ENCODE measurements at regions not wholly inside any gene's neighbourhood (a gene's known extent, or its start where the extent isn't known, plus 50 kb on each side); places are given as distances from the start of the nearest gene placed in this dataset.

DNA sequence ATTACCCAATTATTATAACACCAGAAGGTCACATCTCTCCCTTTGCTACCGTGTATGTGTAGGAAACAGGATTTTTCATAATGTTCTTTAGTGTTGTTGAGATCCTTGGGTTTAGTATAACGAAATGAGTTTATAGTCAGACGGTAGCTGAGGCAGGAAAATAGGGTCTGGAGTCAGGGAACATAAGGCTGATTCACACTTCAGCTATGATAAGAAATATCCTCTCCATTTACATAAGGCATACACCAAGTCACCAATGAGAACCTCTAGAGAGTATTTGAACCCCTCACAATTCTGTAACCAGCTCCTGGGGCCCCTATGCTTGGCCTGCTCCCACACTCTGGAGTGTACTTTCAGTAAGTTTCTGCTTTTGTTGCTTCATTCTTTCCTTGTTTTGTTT is 58.9 kb upstream of the ANKH start:
- no peak for TF ChIP-seq ZBED1 (IDR thresholded peaks at IDR 0.05; ENCODE audit: borderline replicate concordance)
- TF ChIP-seq, protein P1, sequence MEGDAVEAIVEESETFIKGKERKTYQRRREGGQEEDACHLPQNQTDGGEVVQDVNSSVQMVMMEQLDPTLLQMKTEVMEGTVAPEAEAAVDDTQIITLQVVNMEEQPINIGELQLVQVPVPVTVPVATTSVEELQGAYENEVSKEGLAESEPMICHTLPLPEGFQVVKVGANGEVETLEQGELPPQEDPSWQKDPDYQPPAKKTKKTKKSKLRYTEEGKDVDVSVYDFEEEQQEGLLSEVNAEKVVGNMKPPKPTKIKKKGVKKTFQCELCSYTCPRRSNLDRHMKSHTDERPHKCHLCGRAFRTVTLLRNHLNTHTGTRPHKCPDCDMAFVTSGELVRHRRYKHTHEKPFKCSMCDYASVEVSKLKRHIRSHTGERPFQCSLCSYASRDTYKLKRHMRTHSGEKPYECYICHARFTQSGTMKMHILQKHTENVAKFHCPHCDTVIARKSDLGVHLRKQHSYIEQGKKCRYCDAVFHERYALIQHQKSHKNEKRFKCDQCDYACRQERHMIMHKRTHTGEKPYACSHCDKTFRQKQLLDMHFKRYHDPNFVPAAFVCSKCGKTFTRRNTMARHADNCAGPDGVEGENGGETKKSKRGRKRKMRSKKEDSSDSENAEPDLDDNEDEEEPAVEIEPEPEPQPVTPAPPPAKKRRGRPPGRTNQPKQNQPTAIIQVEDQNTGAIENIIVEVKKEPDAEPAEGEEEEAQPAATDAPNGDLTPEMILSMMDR (IDR thresholded peaks at IDR 0.05 in 2 of 3, conservative IDR thresholded peaks at IDR 0.05 in 1 of 3; ENCODE audit: control insufficient read depth in 2 of 3, extremely low read depth in 1 of 3, insufficient read depth in 1 of 3, low read depth in 3 of 3, low read length in 3 of 3): no peak
- TF ChIP-seq TCF12 (IDR thresholded peaks at IDR 0.05; ENCODE audit: low read depth, low read length): no peak
- no peak for TF ChIP-seq NBN (IDR thresholded peaks at IDR 0.05)
- TF ChIP-seq POLR2AphosphoS5 (IDR thresholded peaks at IDR 0.05; ENCODE audit: low read length): no peak
- TF ChIP-seq NR2C2 (IDR thresholded peaks at IDR 0.05; ENCODE audit: borderline replicate concordance, control insufficient read depth, insufficient read length, low read depth): no peak
- TF ChIP-seq, protein P2, sequence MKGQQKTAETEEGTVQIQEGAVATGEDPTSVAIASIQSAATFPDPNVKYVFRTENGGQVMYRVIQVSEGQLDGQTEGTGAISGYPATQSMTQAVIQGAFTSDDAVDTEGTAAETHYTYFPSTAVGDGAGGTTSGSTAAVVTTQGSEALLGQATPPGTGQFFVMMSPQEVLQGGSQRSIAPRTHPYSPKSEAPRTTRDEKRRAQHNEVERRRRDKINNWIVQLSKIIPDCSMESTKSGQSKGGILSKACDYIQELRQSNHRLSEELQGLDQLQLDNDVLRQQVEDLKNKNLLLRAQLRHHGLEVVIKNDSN (IDR thresholded peaks at IDR 0.05; ENCODE audit: borderline replicate concordance, extremely low read length, insufficient read depth, low read depth, low read length): no peak
- no peak for TF ChIP-seq POLR2A (IDR thresholded peaks at IDR 0.05; ENCODE audit: low read depth, low read length)
- TF ChIP-seq EP300 (IDR thresholded peaks at IDR 0.05; ENCODE audit: borderline replicate concordance in 1 of 2, control insufficient read depth in 1 of 2, low read depth in 2 of 2, low read length in 2 of 2): no peak
- no peak for TF ChIP-seq EZH2 (IDR thresholded peaks at IDR 0.05; ENCODE audit: borderline replicate concordance, control insufficient read depth, low read depth, low read length)
- TF ChIP-seq CREM (IDR thresholded peaks at IDR 0.05; ENCODE audit: low read depth): no peak
- TF ChIP-seq, protein P3, sequence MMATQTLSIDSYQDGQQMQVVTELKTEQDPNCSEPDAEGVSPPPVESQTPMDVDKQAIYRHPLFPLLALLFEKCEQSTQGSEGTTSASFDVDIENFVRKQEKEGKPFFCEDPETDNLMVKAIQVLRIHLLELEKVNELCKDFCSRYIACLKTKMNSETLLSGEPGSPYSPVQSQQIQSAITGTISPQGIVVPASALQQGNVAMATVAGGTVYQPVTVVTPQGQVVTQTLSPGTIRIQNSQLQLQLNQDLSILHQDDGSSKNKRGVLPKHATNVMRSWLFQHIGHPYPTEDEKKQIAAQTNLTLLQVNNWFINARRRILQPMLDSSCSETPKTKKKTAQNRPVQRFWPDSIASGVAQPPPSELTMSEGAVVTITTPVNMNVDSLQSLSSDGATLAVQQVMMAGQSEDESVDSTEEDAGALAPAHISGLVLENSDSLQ (IDR thresholded peaks at IDR 0.05): no peak
- no peak for TF ChIP-seq RELA (IDR thresholded peaks at IDR 0.05; ENCODE audit: borderline replicate concordance, partially characterized antibody)
